C4-2B (cell line): ENCODE measurements at regions not wholly inside any gene's neighbourhood (a gene's known extent, or its start where the extent isn't known, plus 50 kb on each side); places are given as distances from the start of the nearest gene placed in this dataset.

Experiments
- ZFX ChIP-seq: fragments of 450-650 bp; IDR thresholded peaks from 2 replicates; pipeline ENCODE4 v1.6.1; 2017
- TF ChIP-seq, protein P1 (sequence below): fragments of 450-650 bp; conservative IDR thresholded peaks from 2 replicates; pipeline ENCODE4 v1.5.1; 2017; ENCODE audit warnings: mild to moderate bottlenecking

DNA sequence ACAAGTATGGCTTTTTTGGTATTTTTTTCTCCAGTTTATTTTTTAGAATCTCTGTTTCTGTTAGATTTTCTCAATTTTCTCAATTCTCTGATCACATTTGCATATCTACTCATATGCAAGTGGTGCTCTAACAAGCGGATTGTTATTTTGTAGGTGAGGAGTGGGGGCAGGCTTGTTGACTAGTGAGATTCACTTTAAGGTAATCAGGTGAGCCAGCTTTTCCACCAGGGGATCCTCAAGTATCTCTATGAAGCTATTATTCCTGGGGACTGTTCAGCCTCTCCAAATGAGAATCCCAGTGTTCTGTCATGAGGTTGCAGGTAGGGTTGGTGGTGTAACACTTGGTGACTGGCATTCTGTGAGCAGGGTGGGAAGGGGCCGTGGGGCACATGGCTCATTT, 274.3 kb upstream of the FERMT1 start:
- TF ChIP-seq, protein P1, sequence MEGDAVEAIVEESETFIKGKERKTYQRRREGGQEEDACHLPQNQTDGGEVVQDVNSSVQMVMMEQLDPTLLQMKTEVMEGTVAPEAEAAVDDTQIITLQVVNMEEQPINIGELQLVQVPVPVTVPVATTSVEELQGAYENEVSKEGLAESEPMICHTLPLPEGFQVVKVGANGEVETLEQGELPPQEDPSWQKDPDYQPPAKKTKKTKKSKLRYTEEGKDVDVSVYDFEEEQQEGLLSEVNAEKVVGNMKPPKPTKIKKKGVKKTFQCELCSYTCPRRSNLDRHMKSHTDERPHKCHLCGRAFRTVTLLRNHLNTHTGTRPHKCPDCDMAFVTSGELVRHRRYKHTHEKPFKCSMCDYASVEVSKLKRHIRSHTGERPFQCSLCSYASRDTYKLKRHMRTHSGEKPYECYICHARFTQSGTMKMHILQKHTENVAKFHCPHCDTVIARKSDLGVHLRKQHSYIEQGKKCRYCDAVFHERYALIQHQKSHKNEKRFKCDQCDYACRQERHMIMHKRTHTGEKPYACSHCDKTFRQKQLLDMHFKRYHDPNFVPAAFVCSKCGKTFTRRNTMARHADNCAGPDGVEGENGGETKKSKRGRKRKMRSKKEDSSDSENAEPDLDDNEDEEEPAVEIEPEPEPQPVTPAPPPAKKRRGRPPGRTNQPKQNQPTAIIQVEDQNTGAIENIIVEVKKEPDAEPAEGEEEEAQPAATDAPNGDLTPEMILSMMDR, result no peak
- no peak for TF ChIP-seq ZFX
